Sciatic nerve (tissue), 2 donors: ENCODE measurements at regions not wholly inside any gene's neighbourhood (a gene's known extent, or its start where the extent isn't known, plus 50 kb on each side); places are given as distances from the start of the nearest gene placed in this dataset.

Source experiments
- ATAC-seq: fragments of 200-7000 bp; cut with Tn5 transposase; one replicate; pipeline ENCODE4 v1.9.1; 2020; ENCODE audit warnings: mild to moderate bottlenecking, moderate library complexity
- DNase-seq: peaks from one replicate; pipeline ENCODE4 v3.0.0-alpha.2; 2020; ENCODE audit warnings: low spot score
- intact Hi-C: fragments of 100-400 bp; cut with DNase I; formaldehyde crosslinking; loops from one replicate; pipeline ENCODE4 v1.14.2; 2022
- donor health status: DM: no; HTN: no; CAD: no.
- donor health status: DM: no; HTN: no; CAD: no.

DNA sequence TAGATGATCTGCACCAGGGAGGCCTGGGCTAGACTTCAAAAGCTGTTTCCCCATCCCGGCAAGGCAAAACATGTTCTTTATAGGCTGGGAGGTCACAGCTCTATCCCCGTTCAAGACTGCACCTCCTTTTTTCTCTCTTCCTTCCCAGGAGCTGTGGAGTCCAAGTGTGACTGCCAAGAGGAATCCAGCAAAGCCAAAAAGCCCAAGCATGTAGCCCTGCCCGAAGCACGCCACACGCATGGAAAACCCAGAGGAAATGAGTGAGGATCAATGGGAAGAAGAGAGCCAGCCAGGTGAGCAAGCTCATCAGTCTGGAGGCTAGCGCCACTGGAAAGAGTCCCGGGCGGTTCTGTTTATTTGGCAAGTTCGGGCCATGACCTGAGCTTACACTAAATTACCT lies 240.4 kb downstream of the PRL start:
- intact Hi-C loops: no loop called here
- DNase-seq: no peak

DNA sequence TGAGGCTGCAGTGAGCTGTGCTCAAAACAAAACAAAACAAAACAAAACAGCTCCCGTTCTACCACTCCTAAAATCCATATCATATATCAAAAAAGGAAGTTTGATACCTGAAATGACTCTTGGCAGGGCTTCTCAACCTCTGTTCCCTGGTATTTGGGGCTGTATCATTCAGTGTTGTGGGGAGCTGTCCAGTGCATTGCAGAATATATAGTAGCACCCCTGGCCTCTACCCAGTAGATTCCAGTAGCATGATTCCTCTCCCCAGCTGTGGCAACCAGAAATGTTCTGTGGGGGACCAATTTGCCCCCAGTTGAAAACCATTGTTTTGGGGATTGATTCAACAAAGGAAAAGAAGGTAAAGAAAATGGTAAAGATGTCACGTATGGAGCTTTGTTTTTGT lies 238.9 kb downstream of the PRL start:
- no peak for DNase-seq
- no peak for ATAC-seq
- intact Hi-C loops: no loop called here

More for the DNA sequence above, 240.4 kb downstream of the PRL start:
- ATAC-seq: peak; percentile 91

DNA sequence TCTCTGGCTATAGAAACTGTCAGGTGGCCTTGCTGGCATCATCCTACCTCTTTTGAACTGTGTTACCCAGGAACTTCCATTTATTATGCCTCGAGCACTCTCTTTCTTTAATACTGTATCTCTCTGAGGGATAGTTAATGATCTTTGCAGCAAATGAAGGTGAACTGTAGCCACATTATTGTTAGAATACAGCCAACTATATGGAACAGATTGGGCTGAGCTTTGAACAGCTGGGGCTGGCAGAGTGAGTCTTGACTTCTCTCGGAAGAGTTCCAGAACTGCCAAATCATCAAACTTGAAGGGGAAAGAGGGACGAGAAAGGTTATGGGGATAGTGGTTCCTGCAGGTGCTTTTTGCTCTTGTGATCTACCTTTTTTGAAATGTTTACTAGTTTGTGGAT lies 237.7 kb downstream of the PRL start:
- ATAC-seq (no peak), DNase-seq (no peak)
- intact Hi-C loops: no loop called here

DNA sequence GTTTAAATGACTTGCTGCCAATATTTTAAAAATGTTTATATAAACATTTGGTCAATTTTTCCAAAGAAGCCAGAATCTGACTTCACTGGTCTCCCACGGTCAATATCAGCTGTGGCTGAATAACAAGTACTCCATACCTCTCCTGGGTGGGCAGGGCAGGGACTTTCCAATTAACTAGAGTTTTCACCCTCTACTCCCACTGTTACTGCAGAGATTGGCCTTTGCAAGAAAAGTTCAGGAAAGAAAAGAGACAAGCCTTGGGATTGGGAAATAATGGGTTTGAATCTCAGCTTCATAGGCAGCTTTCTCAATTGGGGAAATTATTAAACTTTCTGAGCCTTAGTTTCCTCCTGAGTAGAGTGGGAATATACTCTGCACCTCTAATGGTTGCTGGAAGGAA lies 236.9 kb downstream of the PRL start:
- ATAC-seq (no peak), DNase-seq (no peak)
- intact Hi-C loops: no loop called here

DNA sequence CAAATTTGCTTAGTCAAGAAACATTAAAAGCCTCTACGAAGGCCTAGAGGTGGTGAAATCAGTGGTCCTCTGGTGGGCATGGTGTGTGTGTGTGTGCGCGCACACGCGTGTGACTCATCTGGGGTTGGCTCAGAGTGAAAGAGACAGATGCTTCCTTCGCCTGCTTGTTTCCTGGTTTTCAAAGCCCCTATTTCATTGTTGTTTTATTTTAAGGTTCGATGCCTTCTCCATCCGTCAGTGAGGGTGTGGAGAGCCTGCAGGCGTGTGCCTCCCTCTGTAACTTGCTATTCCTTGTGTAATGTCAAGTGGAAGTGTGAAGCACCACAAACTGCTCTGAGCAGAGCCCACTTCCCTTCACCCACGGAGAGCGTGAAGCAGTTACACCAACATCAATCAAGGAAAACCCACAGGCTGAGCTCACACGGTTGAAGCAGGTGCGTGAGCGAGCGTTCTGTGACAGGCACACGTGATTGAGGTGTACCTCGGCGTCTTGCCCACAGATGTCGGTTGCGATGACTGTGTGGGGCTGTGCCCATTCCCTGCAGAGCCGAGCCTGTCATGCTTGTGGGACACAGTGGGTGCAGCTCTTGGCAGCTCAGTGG lies 233.9 kb downstream of the PRL start:
- intact Hi-C loops: no loop called here
- ATAC-seq: peak; percentile 72

DNA sequence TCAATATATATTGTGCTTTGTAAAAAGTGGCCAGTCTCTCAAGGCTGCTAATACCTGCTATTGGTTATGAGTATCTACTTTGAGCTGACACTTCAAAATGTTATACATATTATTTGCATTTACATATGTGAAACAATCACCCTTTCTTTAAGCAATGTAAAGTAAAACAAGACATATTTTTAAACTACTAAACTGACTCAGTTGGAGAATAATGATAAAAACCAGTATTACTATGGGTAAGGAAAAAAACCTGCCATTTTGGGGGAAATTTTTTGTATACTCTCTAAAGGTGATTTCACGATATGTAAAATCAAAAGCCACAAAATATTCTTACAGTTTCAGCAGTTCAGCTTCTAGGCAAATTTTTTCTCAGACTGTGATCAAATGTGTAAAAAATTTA lies 232.3 kb downstream of the PRL start:
- intact Hi-C loops: no loop called here
- no peak for ATAC-seq
- no peak for DNase-seq

More for the DNA sequence above, 233.9 kb downstream of the PRL start:
- DNase-seq: no peak

DNA sequence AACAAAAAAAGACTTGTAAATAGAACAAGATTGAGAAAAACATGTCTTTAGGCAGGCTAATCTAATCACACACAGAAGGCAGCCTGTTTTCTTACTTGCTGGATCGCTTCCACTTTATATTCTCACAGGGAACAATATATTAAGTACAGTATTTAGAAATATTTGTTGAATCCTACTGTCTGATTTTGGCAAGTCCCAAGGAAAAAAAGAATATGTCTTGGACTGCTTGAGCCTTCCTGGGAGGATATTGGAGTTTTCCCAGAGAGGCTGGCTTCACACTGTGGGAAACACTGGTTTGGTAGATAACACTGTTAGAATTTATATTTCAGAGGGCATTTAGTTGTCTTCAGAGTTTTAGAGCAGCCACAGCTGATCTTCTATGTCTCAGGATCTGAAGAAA lies 229.7 kb downstream of the PRL start:
- intact Hi-C loops: no loop called here
- peak; percentile 39 for ATAC-seq
- no peak for DNase-seq

DNA sequence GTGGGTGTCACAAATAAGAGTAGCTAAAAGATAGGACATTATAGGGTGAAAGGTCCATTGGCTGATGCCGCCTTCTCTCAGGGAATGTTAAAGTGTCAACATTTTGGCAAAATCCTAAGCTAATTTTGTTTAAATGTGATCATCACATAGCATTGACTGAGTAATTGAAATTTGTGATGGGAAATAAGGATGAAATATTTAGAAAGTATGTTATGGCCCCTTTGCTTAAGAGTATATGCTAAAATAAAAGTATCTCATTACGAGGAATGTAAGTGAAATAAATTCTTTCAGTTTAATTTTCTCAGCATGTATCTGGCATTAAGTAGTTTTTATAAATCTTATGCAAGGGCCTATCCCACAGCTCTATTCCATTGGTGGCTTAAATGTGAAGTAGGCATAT lies 229.2 kb downstream of the PRL start:
- no peak for ATAC-seq
- intact Hi-C loops: no loop called here
- DNase-seq: no peak

DNA sequence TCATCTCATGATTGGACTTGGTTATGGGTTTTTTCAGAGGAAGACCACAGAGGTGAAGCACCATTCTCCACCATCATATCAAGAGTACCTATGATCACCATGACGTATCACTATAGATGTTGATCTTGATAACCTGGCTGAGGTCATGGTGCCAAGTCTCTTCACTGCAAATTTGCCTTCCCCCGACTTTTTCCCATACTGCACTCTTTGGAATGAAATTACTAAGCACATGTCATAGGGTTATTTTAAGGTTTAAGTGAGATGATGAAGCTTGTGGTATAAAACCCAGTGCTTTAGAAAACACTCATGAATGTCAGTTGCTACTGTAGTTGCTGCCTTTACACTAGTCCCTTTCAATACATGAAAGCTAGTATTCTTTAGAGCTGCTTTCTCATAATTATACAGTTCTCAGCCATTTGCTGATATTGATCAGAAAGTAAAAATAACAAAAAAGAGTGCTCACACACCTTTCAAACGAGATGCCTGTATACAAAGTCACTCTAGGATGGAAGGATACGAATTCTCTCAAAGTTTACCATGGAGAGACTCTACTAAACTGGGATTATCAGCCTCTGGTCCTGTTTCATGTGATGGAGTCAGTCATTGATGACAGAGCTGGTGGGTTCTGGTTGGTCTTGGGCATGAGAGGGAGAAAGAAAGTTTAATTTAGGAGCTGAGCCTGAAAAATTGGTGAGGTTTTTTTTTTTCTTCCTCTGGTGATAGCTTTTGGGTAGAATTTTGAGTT lies 228.1 kb downstream of the PRL start:
- ATAC-seq: no peak
- DNase-seq: no peak
- intact Hi-C loops: no loop called here

DNA sequence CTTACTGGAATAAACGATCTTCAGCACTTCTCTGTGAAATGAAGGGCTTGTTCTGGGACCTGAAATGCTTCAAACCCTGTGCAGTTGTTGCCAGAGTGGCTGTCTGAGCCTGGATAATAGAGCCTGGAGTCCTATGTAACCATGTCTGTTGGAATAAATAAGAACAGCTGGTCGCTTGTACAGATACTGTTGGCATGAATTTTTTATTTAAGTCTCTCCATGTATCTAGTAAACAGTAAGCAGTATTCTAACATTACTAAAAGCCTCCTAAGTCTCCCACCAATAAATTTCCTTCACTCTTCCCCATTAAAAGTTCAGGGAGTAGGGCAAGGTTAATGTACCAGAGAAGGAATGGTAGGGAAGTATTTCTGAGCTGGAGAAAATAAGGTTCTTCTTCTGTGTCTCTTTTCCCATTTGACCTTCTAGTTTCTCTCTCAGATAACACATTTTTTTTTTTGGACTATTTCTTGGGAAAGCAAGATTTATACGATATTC lies 227.5 kb downstream of the PRL start:
- no peak for ATAC-seq
- no peak for DNase-seq
- intact Hi-C loops: no loop called here

DNA sequence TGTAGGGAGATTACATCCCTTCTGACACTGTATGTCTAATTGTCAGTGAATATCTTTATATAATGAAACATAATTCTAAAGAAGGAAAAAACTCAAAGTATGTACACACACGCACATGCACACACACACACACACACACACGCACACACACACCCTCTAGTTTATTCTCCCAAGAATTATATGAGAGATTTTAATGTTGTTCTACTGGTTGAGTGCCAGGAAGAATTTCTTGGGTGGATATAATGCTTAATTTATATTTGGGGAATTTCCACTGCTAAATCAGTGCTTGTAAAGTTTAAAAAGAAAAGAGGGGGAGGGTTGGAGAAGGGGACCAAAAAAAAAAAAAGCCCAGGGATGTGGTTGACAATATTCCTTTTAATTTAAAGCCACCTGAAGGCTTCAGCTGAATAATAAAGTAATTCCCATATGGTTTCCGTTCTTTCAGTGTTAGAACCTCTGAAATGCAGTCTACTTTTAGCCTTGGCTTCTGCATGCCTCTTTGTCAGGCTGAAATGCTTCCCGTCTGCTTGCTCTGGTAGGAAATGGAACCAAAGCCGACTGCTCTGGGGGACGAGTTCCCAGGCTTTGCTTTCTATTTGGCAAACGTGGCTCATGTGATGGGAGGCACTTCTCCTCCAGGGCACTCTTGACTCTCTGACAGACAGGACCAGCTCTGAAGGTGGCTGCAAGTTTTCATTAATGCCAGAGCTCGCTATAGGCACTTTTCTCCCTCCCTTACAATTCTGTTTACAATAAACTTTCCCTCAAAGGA lies 225.4 kb downstream of the PRL start:
- intact Hi-C loops: no loop called here
- ATAC-seq (peak; percentile 83), DNase-seq (peak; percentile 63)

DNA sequence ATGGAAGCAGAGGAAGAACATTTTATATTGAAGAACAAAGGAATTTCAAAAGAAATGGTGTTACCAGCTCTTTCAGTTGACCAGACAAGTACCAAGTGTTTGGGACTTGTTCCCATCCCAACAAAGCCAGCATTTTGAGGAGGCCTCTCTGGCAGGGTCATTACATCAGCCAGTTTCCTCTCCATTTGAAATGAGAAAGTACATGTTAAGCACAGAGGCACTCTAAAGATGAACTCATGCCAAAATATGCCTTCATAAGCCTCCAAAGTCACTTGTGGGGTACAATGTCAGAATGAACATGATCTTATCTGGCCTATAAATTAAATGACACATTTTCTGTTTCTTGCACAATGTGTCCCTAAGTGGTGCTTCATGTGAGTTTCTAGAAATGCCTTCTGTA lies 223.9 kb downstream of the PRL start:
- ATAC-seq: no peak
- DNase-seq: no peak
- intact Hi-C loops: no loop called here

DNA sequence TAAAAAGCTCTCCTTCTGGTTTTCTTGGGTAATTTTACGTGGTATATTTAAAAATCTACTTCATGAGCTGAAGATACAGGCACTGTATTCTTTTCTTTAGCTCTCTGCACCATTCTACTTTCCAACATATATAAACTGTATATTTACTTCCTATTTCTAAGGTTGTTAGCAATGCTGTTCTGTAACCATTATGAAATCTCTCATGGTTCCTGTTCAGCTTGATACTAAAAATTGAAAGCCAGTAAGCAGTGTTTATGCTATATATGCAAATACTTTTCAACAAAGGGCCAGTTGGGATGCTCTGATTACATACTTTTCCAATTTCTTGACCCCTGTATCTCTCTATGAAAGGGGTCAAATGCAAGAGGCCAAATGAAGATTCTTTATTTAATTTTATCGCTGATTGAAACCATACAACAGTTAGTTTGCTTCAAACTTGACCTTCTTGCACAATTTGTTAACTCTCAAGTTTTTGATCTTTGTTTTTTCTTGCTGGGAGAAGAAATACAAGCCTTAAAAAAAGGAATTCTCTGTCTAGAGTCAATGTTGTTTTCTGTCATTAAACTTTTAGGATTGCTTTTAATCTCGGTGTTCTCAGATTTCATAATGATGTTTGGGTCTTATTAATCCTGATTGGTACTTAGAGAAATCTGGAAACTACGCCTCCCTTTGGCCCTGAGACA lies 223.2 kb downstream of the PRL start:
- no peak for DNase-seq
- no peak for ATAC-seq
- intact Hi-C loops: no loop called here

DNA sequence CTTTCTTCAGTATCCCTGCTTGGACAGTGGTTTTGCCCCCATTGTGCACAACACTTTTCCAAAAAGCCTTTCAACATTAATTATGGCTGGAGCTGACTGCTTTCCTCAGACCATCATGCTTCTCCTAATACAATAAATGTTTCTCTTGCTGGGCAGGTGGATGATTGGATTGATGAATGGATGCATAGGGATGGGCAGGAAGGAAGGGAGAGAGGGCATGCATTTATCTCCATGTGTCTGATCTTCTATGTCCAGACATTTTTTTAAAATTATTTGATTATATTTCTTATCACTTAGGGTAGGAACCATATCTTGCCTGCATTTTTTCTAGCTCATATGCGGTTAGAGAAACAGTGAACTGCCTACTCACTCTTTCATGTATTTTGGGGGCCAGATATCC lies 218.5 kb downstream of the PRL start:
- ATAC-seq: no peak
- no peak for DNase-seq
- intact Hi-C loops: no loop called here

DNA sequence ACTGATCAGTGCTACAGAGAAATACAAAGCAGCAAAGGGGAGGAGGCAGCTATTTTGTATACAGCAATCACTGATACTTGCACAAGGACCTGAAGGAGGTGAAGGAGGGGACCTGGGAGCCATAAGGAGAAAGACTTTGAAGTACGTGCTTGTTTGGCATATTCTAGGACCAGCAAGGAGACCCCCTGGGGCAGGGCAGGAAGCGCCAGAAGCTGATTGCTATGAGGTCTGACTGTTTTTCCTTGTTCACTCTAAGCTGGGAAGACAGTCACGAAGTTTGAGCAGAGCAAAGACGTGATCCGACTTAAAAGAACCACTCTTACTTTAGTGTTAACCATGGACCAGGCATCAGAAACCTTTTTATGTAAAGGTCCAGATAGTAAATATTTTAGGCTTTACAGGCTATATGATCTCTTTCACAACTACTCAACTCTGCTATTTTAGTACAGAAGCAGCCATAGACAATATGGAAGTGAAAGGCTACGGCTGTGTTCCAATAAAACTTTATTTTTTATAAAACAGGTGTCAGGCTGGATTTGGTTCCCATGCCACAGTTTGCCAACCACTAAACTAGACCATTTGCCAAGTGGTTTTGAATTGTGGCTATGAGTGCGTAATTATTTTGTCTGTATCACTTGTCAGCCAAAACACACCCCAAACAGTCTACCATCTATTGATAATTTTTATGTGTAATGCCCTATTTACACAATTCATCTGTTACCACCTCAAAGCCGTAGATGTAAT lies 217.9 kb downstream of the PRL start:
- intact Hi-C loops: no loop called here
- no peak for DNase-seq
- no peak for ATAC-seq

DNA sequence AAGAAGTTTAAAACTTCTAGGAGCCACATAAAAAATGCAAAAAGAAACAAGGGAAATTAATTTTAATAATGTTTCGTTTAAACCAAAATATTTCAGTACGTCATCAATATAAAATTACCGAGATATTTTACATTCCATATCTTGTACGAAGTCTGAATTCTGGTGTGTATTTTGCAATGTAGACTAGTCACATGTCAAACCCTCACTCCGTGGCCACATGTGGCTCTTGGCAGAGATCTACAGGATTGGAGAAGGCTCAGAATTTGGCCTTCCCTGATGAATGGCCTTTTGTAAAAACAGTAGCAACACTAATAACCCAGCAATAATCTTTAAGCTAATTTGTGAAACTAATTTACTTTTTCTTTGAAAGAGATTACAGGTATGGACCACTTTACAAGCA lies 217.1 kb downstream of the PRL start:
- DNase-seq (no peak), ATAC-seq (no peak)
- intact Hi-C loops: no loop called here

DNA sequence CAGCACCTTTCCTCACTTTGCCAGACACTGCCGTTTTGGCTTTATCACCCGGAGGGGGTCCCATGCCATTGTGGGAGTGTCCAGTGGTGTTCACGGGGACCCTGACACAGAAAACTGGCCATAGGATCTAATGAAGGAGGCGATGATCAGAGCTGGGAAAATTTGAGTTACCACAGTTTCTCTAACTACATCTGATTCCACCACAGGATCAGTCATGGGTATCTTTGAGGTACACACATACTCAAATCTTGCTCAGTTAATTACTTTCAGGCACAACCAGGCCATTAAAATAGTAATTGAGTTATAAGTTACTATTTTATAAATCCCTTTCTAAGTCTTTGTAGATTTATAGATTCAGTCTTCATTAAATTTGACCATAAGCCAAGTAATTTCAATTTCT lies 215.1 kb downstream of the PRL start:
- ATAC-seq (no peak), DNase-seq (no peak)
- intact Hi-C loops: no loop called here

DNA sequence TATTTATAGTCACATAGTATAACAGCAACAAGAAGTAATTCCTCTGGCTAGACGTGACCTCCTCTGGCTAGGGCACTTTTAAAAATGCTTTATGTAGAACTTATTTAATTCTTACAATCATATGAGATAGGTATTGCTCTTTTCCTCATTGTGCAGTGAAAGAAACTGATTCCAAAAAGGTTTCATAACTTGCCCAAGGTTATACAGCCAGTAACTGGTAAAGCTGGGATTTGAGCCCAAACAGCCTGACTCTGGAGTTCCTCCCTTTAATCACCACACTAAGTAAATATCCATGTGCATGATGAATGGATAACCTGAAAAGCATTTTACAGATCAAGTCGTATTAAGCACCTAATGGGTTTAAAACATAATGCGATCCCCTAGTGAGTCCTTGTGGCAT lies 214.6 kb downstream of the PRL start:
- ATAC-seq (no peak), DNase-seq (no peak)
- intact Hi-C loops: no loop called here

DNA sequence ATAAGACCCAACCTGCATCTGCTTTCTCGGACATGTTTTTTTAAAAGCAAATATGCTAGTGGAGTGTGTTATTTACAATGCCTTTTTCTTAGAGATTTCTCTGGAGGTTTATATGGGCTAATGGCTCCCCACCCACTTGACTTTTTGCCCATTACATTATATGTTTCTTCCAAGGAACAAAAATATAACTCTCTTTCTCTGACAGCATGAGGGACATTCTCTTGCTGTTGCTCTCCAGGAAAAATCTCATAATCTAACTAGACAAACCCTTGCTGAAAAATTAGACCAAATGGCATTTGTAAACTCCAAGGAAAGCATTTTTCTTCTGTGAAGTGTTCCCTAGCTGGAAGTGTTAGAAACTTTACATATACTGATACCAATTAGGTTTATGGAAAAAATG lies 213.7 kb downstream of the PRL start:
- ATAC-seq: no peak
- intact Hi-C loops: no loop called here
- DNase-seq: no peak
